ENCODE measurements at regions not wholly inside any gene's neighbourhood (a gene's known extent, or its start where the extent isn't known, plus 50 kb on each side); places are given as distances from the start of the nearest gene placed in this dataset.

DNA sequence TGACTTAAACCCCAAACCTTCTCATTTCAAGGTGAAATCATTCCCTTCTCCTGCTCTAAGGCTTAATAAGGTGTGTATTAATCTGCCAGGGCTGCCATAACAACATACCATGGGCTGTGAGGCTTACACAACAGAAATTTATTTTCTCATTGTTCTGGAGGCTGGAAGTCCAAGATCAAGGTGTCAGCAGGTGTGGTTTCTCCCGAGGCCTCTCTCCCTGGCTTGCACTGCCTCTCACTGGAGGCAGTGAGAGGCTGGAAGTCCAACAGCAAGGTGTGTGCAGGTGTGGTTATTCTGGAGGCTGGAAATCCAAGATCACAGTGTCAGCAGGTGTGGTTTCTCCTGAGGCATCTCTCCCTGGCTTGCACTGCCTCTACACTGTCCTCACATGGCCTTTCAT lies 280.3 kb upstream of the TUT7 start:
- TF ChIP-seq CTCF (IDR thresholded peaks at IDR 0.05; ENCODE audit: low read depth, low read length) (no peak), EZH2phosphoT487 (IDR thresholded peaks at IDR 0.05; ENCODE audit: low read depth) (no peak)
